WTC11 (cell line): ENCODE measurements at regions not wholly inside any gene's neighbourhood (a gene's known extent, or its start where the extent isn't known, plus 50 kb on each side); places are given as distances from the start of the nearest gene placed in this dataset.

Experiments
- ATAC-seq: fragments of 200-7000 bp; cut with Tn5 transposase; 2 replicates; pipeline ENCODE4 v1.10.0; 2021; ENCODE audit warnings: mild to moderate bottlenecking, moderate library complexity
- CTCF ChIA-PET: fragments of 300-600 bp; sonication (Branson Sonifier 250); formaldehyde crosslinking; loops from one replicate; lab custom pipeline; 2021; ENCODE audit warnings: antibody characterized with exemption; lab: Charles Lee
- POLR2A ChIA-PET: fragments of 350-600 bp; sonication (Branson Sonifier 250); formaldehyde crosslinking; loops from one replicate; lab custom pipeline; 2021; ENCODE audit warnings: antibody characterized with exemption; lab: Charles Lee
- DNase-seq: peaks from one replicate; pipeline ENCODE4 v3.0.0; 2021; ENCODE audit warnings: low spot score
- H3K27ac Mint-ChIP-seq: 2 replicates; pipeline ENCODE4 v1.8.0; 2021; ENCODE audit warnings: mixed read lengths
- H3K27me3 Mint-ChIP-seq: 2 replicates; pipeline ENCODE4 v1.8.0; 2021; ENCODE audit warnings: low read depth, mild to moderate bottlenecking, moderate library complexity, mixed read lengths
- H3K36me3 Mint-ChIP-seq: 2 replicates; pipeline ENCODE4 v1.8.0; 2021; ENCODE audit warnings: mixed read lengths
- H3K4me1 Mint-ChIP-seq: 2 replicates; pipeline ENCODE4 v1.8.0; 2022; ENCODE audit warnings: mixed read lengths
- H3K4me3 Mint-ChIP-seq: 2 replicates; pipeline ENCODE4 v1.8.0; 2021; ENCODE audit warnings: mild to moderate bottlenecking, moderate library complexity, mixed read lengths
- H3K9me3 Mint-ChIP-seq: 2 replicates; pipeline ENCODE4 v1.8.0; 2021; ENCODE audit warnings: mixed read lengths
- CDX4 ChIP-seq: fragments of 250-450 bp; sonication (Bioruptor Pico); IDR thresholded peaks from 2 replicates; pipeline ENCODE4 v1.9.0; 2021; ENCODE audit warnings: moderate library complexity, mild to moderate bottlenecking, inconsistent platforms, borderline replicate concordance
- E2F5 ChIP-seq: sonication (generic); formaldehyde crosslinking; IDR thresholded peaks from 2 replicates; pipeline ENCODE4 v1.8.1; 2022; ENCODE audit warnings: mild to moderate bottlenecking, moderate library complexity, missing genetic modification reagents
- ETV6 ChIP-seq: sonication (generic); formaldehyde crosslinking; IDR thresholded peaks from 2 replicates; pipeline ENCODE4 v1.8.1; 2022; ENCODE audit warnings: mild to moderate bottlenecking, missing genetic modification reagents
- FOXP4 ChIP-seq: sonication (generic); formaldehyde crosslinking; IDR thresholded peaks from 2 replicates; pipeline ENCODE4 v1.8.0; 2022; ENCODE audit warnings: mild to moderate bottlenecking, missing genetic modification reagents
- GABPB1 ChIP-seq: sonication (generic); formaldehyde crosslinking; IDR thresholded peaks from 2 replicates; pipeline ENCODE4 v1.8.1; 2023; ENCODE audit warnings: mild to moderate bottlenecking, missing genetic modification reagents
- IRF2 ChIP-seq: sonication (generic); formaldehyde crosslinking; IDR thresholded peaks from 2 replicates; pipeline ENCODE4 v1.8.0; 2022; ENCODE audit warnings: low read depth, missing genetic modification reagents, borderline replicate concordance
- JUN ChIP-seq: sonication (generic); formaldehyde crosslinking; IDR thresholded peaks from 2 replicates; pipeline ENCODE4 v1.8.0; 2023; ENCODE audit warnings: mild to moderate bottlenecking, missing genetic modification reagents
- KAT7 ChIP-seq: sonication (generic); formaldehyde crosslinking; IDR thresholded peaks from 2 replicates; pipeline ENCODE4 v1.8.1; 2023; ENCODE audit warnings: missing genetic modification reagents, mild to moderate bottlenecking, borderline replicate concordance
- MAX ChIP-seq: sonication (generic); formaldehyde crosslinking; IDR thresholded peaks from 2 replicates; pipeline ENCODE4 v1.8.0; 2022; ENCODE audit warnings: mild to moderate bottlenecking, missing genetic modification reagents
- RORB ChIP-seq: fragments of 250-450 bp; sonication (Bioruptor Pico); IDR thresholded peaks from 2 replicates; pipeline ENCODE4 v1.9.0; 2021; ENCODE audit warnings: mild to moderate bottlenecking
- SOX15 ChIP-seq: fragments of 250-450 bp; sonication (Bioruptor Pico); IDR thresholded peaks from 2 replicates; pipeline ENCODE4 v1.9.0; 2021; ENCODE audit warnings: mild to moderate bottlenecking
- STAT6 ChIP-seq: sonication (generic); formaldehyde crosslinking; conservative IDR thresholded peaks from 2 replicates; pipeline ENCODE4 v1.8.1; 2023; ENCODE audit warnings: mild to moderate bottlenecking, low read depth, missing genetic modification reagents, moderate library complexity
- TEAD4 ChIP-seq: sonication (generic); formaldehyde crosslinking; IDR thresholded peaks from 2 replicates; pipeline ENCODE4 v1.8.0; 2022; ENCODE audit warnings: mild to moderate bottlenecking, missing genetic modification reagents
- USF1 ChIP-seq: sonication (generic); formaldehyde crosslinking; IDR thresholded peaks from 2 replicates; pipeline ENCODE4 v1.8.0; 2022; ENCODE audit warnings: mild to moderate bottlenecking, missing genetic modification reagents
- ZNF138 ChIP-seq: sonication (generic); formaldehyde crosslinking; conservative IDR thresholded peaks from 2 replicates; pipeline ENCODE4 v1.8.1; 2022; ENCODE audit warnings: mild to moderate bottlenecking, moderate library complexity, missing genetic modification reagents
- ZNF425 ChIP-seq: fragments of 250-450 bp; sonication (Bioruptor Pico); conservative IDR thresholded peaks from 2 replicates; pipeline ENCODE4 v1.9.0; 2021; ENCODE audit warnings: mild to moderate bottlenecking
- ZNF512 ChIP-seq: sonication (generic); formaldehyde crosslinking; IDR thresholded peaks from 2 replicates; pipeline ENCODE4 v1.8.1; 2022; ENCODE audit warnings: missing genetic modification reagents, borderline replicate concordance

- no peaks in the 10 kb centered on the region for H3K9me3 Mint-ChIP-seq
- no peak for DNase-seq
- H3K4me3 Mint-ChIP-seq, result no peak overlapping the region
- ChIA-PET POLR2A (no interaction called here), CTCF (no interaction called here)
- no peak overlapping the region for H3K27ac Mint-ChIP-seq
- no peak for TF ChIP-seq KAT7 (CRISPR knock-in tag)
- TF ChIP-seq STAT6 (CRISPR knock-in tag), result no peak
- no peak for TF ChIP-seq IRF2
- no peak for TF ChIP-seq TEAD4 (CRISPR knock-in tag)
- TF ChIP-seq RORB (CRISPR knock-in tag), result no peak
- TF ChIP-seq GABPB1, result no peak
- TF ChIP-seq ZNF138 (CRISPR knock-in tag), result no peak
- no peak for TF ChIP-seq ZNF425
- no peak for TF ChIP-seq SOX15
- TF ChIP-seq ZNF512, result no peak
- TF ChIP-seq FOXP4 (CRISPR knock-in tag), result no peak
- TF ChIP-seq CDX4, result no peak
- TF ChIP-seq MAX, result no peak
- no peak for TF ChIP-seq ETV6 (CRISPR knock-in tag)
- no peak for TF ChIP-seq JUN (CRISPR knock-in tag)
- TF ChIP-seq E2F5, result no peak
- TF ChIP-seq USF1 (CRISPR knock-in tag), result no peak
- no peak for ATAC-seq
- H3K4me1 Mint-ChIP-seq, result no peaks in the 10 kb centered on the region
- H3K36me3 Mint-ChIP-seq, result no peaks in the 10 kb centered on the region
- H3K27me3 Mint-ChIP-seq, result no peaks in the 10 kb centered on the region; the same call in 1 of the 2 replicates
Observed at GRCh38 chrX:27309406-27309805, 153.7 kb downstream of the PPP4R3C start.
